ENCODE measurements at regions not wholly inside any gene's neighbourhood (a gene's known extent, or its start where the extent isn't known, plus 50 kb on each side); places are given as distances from the start of the nearest gene placed in this dataset.

DNA sequence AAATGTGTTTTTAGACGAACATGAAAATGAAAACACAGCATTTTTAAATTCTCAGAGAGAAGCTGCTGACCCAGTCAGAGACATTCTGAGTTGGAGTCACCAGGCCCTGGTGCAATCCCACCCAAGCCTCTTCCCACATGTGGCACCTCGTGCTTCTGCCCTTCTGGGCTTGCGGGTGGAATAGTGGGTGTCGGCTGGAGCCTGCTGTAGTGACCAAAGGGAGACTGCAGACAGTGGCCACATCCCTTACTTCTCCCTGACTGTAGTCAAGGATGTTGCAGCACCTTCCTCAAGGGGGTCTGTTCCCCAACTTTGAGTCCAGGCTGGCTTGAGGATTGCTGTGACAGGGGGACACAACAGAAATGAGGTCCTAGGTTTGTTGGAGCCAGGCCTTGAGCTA lies 104.4 kb upstream of the GLI2 start:
- DNase-seq (ENCODE audit: low spot score in 2 of 2), result peak in 1 of 2 donors; percentile 60
- 59 to 69% methylated on average over 4 of the region's 4 CpGs for WGBS, 2 donors

DNA sequence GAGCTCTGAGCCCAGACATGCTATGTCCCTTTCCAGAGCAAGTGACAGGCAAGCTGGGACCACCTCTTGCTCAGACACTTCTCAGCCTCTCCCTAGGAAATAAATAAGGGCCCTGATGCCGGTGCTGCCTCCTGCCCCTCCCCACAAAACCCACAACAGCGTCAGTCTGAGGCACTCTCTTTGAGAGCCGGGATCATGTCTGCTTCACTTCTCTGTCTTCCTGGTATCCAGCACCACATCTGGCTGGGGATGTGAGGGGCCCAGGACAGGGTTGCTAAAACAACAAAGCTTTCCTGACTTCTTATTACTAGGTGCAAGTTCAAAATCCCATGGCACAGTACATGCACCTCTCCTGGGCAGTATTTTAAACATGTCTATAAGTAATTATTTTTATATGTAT lies 103.9 kb upstream of the GLI2 start:
- intact Hi-C loops (cut with DNase I; ENCODE audit: low total_unique reads), result no loop called here
- DNase-seq (ENCODE audit: low spot score in 2 of 2), result peak in 1 of 2 donors; percentile 48
- TF ChIP-seq, protein P1, sequence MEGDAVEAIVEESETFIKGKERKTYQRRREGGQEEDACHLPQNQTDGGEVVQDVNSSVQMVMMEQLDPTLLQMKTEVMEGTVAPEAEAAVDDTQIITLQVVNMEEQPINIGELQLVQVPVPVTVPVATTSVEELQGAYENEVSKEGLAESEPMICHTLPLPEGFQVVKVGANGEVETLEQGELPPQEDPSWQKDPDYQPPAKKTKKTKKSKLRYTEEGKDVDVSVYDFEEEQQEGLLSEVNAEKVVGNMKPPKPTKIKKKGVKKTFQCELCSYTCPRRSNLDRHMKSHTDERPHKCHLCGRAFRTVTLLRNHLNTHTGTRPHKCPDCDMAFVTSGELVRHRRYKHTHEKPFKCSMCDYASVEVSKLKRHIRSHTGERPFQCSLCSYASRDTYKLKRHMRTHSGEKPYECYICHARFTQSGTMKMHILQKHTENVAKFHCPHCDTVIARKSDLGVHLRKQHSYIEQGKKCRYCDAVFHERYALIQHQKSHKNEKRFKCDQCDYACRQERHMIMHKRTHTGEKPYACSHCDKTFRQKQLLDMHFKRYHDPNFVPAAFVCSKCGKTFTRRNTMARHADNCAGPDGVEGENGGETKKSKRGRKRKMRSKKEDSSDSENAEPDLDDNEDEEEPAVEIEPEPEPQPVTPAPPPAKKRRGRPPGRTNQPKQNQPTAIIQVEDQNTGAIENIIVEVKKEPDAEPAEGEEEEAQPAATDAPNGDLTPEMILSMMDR (IDR thresholded peaks at IDR 0.05), result no peak
- TF ChIP-seq POLR2A (IDR thresholded peaks at IDR 0.05), result no peak
- no peak overlapping the region for H3K4me3 ChIP-seq (ENCODE audit: low read depth, poor library complexity, severe bottlenecking)
- WGBS, 2 donors, result 61 to 65% methylated on average over 3 of the region's 3 CpGs

More for the DNA sequence above, 104.4 kb upstream of the GLI2 start:
- intact Hi-C loops (cut with DNase I; ENCODE audit: low total_unique reads), result no loop called here
- H3K4me3 ChIP-seq (ENCODE audit: low read depth, poor library complexity, severe bottlenecking), result no peak overlapping the region
- no peak for TF ChIP-seq POLR2A (IDR thresholded peaks at IDR 0.05)
- TF ChIP-seq, protein P1 (IDR thresholded peaks at IDR 0.05), result no peak

DNA sequence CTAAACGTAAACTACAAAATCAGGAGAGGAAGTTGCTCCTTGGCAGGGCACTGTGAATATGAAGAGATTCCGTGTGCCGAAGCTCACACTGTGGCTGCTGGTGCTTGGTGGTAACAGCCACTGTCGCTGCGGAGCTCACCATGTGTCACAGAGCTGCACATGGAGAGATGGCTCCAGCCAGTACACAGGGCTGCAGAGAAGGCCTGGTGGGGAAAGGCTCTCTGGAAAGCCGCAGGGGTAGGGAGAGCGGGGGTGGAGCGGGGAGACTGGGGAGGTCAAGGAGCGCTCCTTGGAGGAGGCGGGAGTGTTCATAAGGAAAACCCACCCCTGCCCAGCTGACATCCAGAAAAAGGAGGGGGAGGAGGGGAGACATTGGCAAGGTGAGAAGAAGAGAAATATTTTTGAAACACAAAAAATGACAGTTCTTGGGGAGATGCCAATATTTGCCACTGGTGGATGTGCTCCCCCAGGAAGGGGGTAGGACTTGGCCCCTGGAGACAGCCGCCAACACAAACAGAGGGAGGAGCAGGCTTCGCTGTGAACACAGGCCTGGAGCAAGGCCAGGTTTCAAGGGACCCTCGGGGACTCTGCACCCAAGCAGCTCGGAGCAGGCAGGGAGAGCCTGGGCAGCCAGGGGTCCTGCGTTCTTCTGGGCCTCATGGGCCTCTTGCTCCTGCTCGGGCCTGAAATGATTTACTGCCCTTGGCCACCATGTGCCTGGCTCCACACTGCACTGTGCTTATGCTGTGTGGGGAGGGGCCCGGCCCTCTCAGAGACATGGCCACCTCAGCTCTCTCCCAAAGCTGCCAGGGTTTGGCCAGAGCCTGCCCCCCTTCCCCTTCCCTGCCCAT lies 102.6 kb upstream of the GLI2 start:
- 68 to 70% methylated on average over 17 of the region's 17 CpGs for WGBS, 2 donors

DNA sequence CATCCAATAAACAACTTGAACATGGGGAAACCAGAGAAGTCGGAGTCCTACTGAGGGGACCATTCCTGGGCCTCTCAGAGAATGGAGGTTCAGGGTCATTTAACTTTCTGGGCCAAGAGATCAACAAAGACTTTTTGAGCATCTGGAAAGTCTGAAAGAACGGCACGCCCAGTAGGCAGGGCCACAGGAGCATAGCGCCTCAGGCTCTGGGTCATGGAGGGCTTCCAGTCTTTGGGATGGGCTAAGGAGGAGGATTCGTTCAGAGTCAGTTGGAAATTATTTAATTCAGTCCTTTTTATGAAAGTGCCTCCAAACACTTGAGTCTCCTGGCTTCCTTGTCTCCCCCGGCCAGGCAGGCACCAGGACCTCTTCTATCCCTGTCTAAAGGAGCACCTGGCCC lies 101.1 kb upstream of the GLI2 start:
- WGBS, 2 donors, result 60 to 73% methylated on average over 6 of the region's 6 CpGs
- H3K4me3 ChIP-seq (ENCODE audit: low read depth, poor library complexity, severe bottlenecking), result no peak overlapping the region
- no peak for DNase-seq (ENCODE audit: low spot score in 2 of 2)
- intact Hi-C loops (cut with DNase I; ENCODE audit: low total_unique reads), result no loop called here
- TF ChIP-seq, protein P1 (IDR thresholded peaks at IDR 0.05), result no peak
- TF ChIP-seq POLR2A (IDR thresholded peaks at IDR 0.05), result no peak

More for the DNA sequence above, 102.6 kb upstream of the GLI2 start:
- intact Hi-C loops (cut with DNase I; ENCODE audit: low total_unique reads), result no loop called here
- no peak overlapping the region for H3K4me3 ChIP-seq (ENCODE audit: low read depth, poor library complexity, severe bottlenecking)
- peak in 1 of 2 donors; percentile 74 for DNase-seq (ENCODE audit: low spot score in 2 of 2)
- no peak for TF ChIP-seq POLR2A (IDR thresholded peaks at IDR 0.05)
- TF ChIP-seq, protein P1 (IDR thresholded peaks at IDR 0.05), result no peak

DNA sequence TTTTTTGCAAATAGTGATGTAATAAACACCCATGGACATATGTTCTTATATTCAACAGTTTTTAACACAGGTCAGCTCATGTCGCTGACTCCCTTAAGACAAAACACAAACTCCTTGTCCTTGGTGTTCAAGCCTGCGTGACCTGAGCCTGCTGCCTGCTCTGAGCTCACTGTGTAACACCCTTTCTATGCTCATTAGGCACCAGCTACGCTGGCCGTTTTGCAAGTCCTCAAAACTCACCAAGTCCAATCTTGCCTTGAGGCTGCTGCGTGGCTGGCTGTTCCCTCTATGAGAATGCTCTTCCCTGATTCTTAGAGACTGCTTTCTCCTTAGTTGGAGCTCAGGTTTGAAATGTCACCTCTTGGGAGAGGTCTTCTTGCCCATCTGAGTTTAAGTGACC lies 100.5 kb upstream of the GLI2 start:
- H3K4me3 ChIP-seq (ENCODE audit: low read depth, poor library complexity, severe bottlenecking), result no peak overlapping the region
- 93 to 96% methylated on average over 5 of the region's 5 CpGs for WGBS, 2 donors

More for the DNA sequence above, 100.5 kb upstream of the GLI2 start:
- peak in 1 of 2 donors; percentile 59 for DNase-seq (ENCODE audit: low spot score in 2 of 2)
- TF ChIP-seq POLR2A (IDR thresholded peaks at IDR 0.05), result no peak
- TF ChIP-seq, protein P1 (IDR thresholded peaks at IDR 0.05), result no peak
- intact Hi-C loops (cut with DNase I; ENCODE audit: low total_unique reads), result no loop called here
